Mesothelial cell of epicardium (in vitro differentiated cells): ENCODE measurements at regions not wholly inside any gene's neighbourhood (a gene's known extent, or its start where the extent isn't known, plus 50 kb on each side); places are given as distances from the start of the nearest gene placed in this dataset.

Experiments used
- DNase-seq, 2 experiments: peaks; one replicate each; pipeline ENCODE4 v3.0.0; 2021; ENCODE audit warnings: low spot score in 2 of 2; ENCODE audit not compliant: unreplicated experiment in 2 of 2
- H3K27ac Mint-ChIP-seq: 2 replicates; pipeline ENCODE4 v1.8.0; 2021; ENCODE audit warnings: mixed read lengths
- H3K27me3 Mint-ChIP-seq: 2 replicates; pipeline ENCODE4 v1.8.0; 2021; ENCODE audit warnings: low read depth, mixed read lengths
- H3K36me3 Mint-ChIP-seq: 2 replicates; pipeline ENCODE4 v1.8.0; 2021; ENCODE audit warnings: mixed read lengths
- H3K4me1 Mint-ChIP-seq: 2 replicates; pipeline ENCODE4 v1.8.0; 2021; ENCODE audit warnings: mixed read lengths
- H3K4me3 Mint-ChIP-seq: 2 replicates; pipeline ENCODE4 v1.8.0; 2021; ENCODE audit warnings: mild to moderate bottlenecking, moderate library complexity, mixed read lengths
- H3K9me3 Mint-ChIP-seq: 2 replicates; pipeline ENCODE4 v1.8.0; 2021; ENCODE audit warnings: mixed read lengths
- TF ChIP-seq, protein P1 (sequence below): fragments of 200-600 bp; sonication (generic); IDR thresholded peaks from one replicate; pipeline ENCODE4 v1.5.0; 2021; ENCODE audit warnings: antibody characterized with exemption; ENCODE audit not compliant: unreplicated experiment

GRCh38 chr15:39088156-39088555 is 492.7 kb upstream of the THBS1 start:
- H3K4me1 Mint-ChIP-seq = peaks cover 15% of the 10 kb centered on the region
- H3K4me3 Mint-ChIP-seq = no peak overlapping the region
- H3K27me3 Mint-ChIP-seq = no peaks in the 10 kb centered on the region
- no peak for DNase-seq
- H3K27ac Mint-ChIP-seq = no peak overlapping the region
- no peaks in the 10 kb centered on the region for H3K36me3 Mint-ChIP-seq
- TF ChIP-seq, protein P1, sequence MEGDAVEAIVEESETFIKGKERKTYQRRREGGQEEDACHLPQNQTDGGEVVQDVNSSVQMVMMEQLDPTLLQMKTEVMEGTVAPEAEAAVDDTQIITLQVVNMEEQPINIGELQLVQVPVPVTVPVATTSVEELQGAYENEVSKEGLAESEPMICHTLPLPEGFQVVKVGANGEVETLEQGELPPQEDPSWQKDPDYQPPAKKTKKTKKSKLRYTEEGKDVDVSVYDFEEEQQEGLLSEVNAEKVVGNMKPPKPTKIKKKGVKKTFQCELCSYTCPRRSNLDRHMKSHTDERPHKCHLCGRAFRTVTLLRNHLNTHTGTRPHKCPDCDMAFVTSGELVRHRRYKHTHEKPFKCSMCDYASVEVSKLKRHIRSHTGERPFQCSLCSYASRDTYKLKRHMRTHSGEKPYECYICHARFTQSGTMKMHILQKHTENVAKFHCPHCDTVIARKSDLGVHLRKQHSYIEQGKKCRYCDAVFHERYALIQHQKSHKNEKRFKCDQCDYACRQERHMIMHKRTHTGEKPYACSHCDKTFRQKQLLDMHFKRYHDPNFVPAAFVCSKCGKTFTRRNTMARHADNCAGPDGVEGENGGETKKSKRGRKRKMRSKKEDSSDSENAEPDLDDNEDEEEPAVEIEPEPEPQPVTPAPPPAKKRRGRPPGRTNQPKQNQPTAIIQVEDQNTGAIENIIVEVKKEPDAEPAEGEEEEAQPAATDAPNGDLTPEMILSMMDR = no peak
- H3K9me3 Mint-ChIP-seq = no peaks in the 10 kb centered on the region

DNA sequence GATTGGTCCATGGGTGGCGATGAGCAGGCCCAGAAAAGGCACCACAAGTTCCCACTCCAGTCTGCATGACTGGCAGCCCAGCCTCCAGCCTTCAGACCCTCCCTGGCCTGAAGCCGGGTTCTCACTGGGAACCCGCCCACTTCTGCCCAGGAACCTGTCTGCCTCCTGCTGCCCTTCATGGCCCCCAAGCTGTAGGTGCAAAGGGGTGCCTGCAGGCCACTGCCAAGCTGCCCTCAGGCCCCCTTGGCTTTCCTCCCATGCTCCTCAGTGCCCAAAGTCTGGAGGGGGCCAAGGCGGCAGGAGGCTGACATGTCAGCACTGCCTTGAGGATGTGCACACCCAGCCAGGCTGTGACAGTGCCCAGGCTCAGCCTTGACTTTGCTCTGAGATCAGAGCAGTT is 488.5 kb upstream of the THBS1 start:
- H3K4me1 Mint-ChIP-seq = peaks cover 42% of the 10 kb centered on the region
- no peaks in the 10 kb centered on the region for H3K9me3 Mint-ChIP-seq
- no peak overlapping the region for H3K4me3 Mint-ChIP-seq
- no peaks in the 10 kb centered on the region for H3K36me3 Mint-ChIP-seq
- no peak overlapping the region for H3K27ac Mint-ChIP-seq
- no peak for DNase-seq
- TF ChIP-seq, protein P1 = no peak
- no peaks in the 10 kb centered on the region for H3K27me3 Mint-ChIP-seq

GRCh38 chr15:39092761-39093160 is 488.1 kb upstream of the THBS1 start:
- Mint-ChIP-seq H3K9me3 (no peaks in the 10 kb centered on the region), H3K36me3 (no peaks in the 10 kb centered on the region), H3K27ac (no peak overlapping the region), H3K4me1 (peaks cover 42% of the 10 kb centered on the region), H3K27me3 (no peaks in the 10 kb centered on the region), H3K4me3 (no peak overlapping the region)
- no peak for DNase-seq
- TF ChIP-seq, protein P1 = no peak

DNA sequence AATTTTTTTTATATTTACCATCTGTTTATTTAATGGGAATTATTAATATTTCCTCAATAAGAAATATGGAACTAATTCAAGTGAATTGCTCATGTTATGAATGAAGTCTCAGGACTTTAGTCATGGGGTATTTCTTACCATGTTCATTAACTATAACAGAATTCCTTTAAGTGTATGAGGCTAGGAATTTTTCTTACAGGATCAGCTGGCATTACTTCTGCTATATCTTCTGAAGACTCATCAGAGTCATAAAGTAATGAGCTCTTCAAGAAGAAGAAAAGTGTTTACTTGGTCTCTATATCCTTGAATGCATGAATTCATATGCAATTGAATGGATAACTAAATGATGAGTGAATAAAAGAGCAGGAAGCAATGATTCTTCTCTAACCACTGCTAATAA is 486.8 kb upstream of the THBS1 start:
- peak overlapping the region; percentile 54 for H3K27ac Mint-ChIP-seq
- no peaks in the 10 kb centered on the region for H3K36me3 Mint-ChIP-seq
- TF ChIP-seq, protein P1 = no peak
- H3K4me3 Mint-ChIP-seq = no peak overlapping the region
- no peak for DNase-seq
- H3K27me3 Mint-ChIP-seq = no peaks in the 10 kb centered on the region
- peaks cover 3% of the 10 kb centered on the region for H3K9me3 Mint-ChIP-seq
- peaks cover 40% of the 10 kb centered on the region for H3K4me1 Mint-ChIP-seq

DNA sequence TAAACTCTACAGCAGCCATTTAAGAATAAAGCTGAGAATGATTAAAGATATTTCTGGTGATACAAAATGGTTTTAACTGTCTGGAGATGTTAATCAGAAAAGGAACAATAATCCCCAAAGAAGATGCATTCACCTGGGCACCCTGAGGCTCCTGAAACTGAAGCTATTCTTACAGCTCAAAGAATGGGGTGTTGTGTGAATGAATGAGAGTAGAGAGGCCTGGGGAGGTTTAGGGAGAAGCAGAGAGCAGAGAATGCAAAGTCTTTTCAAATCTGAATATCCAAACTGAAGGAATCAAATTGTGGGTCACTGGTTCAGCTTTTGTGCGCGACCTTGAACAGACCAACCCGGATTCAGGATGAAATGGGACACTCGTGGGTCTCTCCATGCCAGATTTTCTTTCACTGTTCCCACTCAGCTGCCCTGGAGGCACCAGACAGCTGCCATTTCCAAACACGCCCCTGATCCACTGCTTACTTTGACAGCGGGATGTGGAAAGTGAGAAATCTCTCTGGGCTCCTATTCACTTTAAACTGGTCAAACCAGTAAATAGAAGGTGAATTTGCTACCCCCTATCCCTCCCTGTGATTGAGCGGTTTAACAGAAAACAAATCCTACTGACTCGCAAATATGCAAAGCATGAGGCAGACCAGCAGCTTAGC is 485.5 kb upstream of the THBS1 start:
- no peaks in the 10 kb centered on the region for H3K27me3 Mint-ChIP-seq
- DNase-seq = no peak
- TF ChIP-seq, protein P1 = no peak

More for the DNA sequence above, 485.5 kb upstream of the THBS1 start:
- no peak overlapping the region for H3K4me3 Mint-ChIP-seq
- H3K9me3 Mint-ChIP-seq = peaks cover 3% of the 10 kb centered on the region
- H3K36me3 Mint-ChIP-seq = no peaks in the 10 kb centered on the region
- peak overlapping the region; percentile 90 for H3K27ac Mint-ChIP-seq
- H3K4me1 Mint-ChIP-seq = peaks cover 39% of the 10 kb centered on the region
